ENCODE measurements at regions not wholly inside any gene's neighbourhood (a gene's known extent, or its start where the extent isn't known, plus 50 kb on each side); places are given as distances from the start of the nearest gene placed in this dataset.
"Not testable (repeated sequence)": the region's sequence is repeated elsewhere in the genome, so short reads cannot be mapped to it uniquely, and the experiment has no call there.

DNA sequence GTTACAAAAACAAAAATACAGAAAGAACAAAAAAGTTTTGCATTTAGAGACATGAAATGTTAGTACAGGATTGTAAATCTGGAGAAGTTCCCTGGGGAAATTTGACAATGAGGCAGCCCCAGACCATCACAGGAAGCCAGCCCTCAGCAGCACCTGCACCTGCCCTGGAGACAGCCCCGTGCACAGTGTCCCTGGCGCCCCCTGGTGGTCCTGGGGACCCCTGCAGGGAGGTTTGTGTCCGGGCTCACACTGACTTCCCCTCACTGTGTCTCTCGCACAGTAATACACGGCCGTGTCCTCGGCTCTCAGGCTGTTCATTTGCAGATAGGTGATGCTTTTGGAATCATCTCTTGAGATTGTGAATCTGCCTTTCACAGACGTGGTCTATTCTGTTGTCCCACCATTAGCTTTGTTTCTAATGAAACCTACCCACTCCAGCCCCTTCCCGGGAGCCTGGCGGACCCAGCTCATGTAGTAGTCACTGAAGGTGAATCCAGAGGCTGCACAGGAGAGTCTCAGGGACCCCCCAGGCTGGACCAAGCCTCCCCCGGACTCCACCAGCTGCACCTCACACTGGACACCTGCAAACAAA, 1248.6 kb downstream of the TMEM121 start:
- DNase-seq: not testable (repeated sequence)

GRCh38 chr14:106776395-106776983, 1250.1 kb downstream of the TMEM121 start:
- DNase-seq: no peak

DNA sequence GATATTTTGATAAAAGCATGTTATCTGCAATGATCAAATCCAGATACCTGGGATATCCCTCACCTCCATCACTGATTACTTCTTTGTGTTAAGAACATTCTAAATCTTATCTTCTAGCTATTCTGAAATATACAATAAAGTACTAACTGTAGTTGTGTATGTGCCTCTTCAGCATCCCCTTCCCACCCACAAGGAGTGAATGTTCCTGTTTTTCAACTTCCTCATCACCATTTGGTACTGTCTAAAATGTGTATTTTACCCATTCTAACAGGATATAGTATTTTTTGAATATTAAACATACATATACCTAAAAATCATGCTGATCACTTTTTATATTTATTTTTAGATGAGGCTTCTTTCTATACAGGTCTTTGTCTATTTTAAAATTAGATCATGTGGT, 1252.6 kb downstream of the TMEM121 start:
- DNase-seq: no peak

DNA sequence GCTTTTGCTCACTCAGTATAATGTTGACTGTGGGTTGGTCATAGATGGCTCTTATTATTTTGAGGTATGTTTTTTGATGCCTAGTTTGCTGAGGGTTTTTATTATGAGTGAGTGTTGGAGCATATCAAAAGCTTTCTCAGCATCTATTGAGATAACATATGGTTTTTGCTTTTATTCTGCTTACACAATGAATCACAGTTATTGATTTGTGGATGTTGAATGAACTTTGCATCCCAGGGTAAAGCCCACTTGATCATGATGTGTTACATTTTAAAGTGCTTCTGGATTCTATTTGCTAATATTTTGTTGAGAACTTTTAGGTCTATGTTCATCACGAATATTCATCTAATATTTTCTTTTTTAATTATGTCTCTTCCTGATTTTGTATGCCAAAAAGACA, 1260.3 kb downstream of the TMEM121 start:
- no peak for DNase-seq

GRCh38 chr14:106787626-106788025, 1261.2 kb downstream of the TMEM121 start:
- DNase-seq: no peak

DNA sequence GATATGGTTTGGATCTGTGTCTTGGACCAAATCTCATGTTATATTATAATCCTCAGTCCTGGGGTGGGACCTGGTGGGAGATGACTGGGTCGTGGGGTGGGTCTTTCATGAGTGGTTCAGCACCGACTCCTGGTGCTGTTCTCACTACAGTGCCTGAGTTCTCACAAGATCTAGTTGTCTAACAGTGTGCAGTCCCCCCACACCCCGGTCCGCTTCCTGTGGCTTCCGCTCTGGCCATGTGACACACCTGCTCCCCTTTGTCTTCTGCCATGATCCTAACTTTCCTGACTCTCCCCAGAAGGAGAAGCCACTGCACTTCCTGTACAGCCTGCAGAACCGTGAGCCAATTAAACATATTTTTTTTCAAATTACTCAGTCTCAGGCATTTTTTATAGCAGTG, 1262.2 kb downstream of the TMEM121 start:
- DNase-seq: no peak

GRCh38 chr14:106789318-106789717, 1262.9 kb downstream of the TMEM121 start:
- no peak for DNase-seq

- DNase-seq: peak; percentile 3
Measured at GRCh38 chr14:106790189-106791036, 1264.0 kb downstream of the TMEM121 start.

DNA sequence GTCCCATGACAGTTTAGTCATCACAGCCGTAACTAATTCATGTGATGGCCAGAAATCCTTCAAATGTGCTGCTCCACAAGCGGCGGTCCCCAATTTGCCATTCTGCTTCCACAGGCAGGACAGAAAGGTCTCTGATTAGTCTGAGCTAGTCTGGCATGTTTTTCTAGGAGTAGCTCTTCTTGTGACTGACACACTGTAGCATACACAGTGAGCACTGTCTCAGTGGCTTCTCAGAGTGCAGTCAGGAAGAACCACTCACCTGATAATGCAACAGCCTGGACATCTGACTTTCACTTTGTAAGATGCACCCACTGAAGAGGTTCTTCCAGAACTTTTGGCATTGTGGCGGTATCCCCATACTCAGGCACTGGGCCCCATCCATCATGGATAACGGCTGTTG, 1266.2 kb downstream of the TMEM121 start:
- no peak for DNase-seq

DNA sequence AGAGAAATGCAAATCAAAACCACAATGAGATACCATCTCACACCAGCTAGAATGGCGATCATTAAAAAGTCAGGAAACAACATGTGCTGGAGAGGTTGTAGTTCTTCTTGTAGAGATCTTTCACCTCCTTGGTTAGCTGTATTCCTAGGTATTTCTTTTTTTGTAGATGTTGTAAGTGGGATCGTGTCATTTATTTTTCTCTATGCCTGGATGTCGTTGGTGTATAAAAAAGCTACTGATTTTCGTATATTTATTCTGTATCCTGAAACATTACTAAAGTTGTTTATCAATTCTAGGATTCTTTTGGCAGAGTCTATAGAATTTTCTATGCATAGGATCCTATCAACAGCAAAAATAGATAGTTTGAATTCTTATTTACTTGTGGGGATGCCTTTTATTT, 1271.8 kb downstream of the TMEM121 start:
- not testable (repeated sequence) for DNase-seq

GRCh38 chr14:106802413-106803364, 1276.3 kb downstream of the TMEM121 start:
- no peak for DNase-seq

DNA sequence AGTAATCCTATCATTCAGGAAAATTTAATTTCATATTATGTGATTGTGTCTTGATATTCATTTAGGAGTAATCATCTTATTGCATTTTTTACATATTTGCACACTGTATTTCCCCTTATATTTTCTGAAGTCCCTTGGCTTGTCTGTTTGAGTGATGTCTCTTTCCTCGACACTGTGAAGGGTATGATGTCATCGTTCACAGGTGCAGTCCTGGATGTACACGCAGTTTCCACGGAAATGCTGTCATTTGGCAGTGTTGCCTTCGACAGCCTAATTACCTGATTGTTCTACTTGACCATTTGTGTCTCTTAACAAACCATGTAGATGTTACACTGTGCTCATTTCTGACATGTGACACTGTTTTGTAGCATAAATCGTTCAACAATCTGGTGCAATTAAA, 1277.0 kb downstream of the TMEM121 start:
- DNase-seq: no peak

DNA sequence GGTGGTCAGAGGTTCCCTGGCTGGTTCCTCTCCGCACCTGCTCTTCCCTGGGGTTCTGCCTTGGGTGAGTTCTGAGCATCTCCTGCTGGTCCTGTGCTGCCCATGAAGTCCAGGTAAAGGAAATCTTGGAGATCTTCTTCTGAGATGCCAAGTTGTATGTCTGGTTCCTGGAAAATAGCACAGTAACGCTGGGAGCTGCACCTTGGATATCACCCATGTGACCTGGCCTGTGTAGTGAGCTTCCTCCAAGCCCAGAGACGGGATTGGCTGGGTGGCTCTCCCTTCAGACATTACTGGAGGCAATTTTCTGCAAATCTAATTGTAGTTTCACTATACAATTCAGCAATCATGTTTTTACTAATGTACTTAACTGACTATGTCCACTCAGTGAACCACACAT, 1281.1 kb downstream of the TMEM121 start:
- DNase-seq: no peak

DNA sequence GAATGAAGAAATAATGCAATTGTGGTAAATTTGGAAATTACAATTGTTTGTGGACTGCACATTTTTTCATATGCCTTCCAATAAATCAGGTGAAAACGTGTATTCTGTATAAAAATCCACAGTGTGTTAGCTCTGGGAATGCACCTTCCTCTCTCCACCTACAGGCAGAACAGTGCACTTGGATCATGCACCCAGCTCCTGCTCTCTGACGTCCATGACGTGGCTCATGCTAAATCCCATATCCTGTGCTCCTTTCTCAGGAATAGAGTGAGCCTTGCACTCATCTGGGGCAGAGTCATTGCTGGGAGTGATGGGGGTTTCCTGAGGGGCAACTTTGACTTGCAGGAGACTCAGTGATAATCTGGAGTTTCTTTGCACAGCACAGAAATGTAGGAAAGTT, 1282.1 kb downstream of the TMEM121 start:
- no peak for DNase-seq

- no peak for DNase-seq
Measured at GRCh38 chr14:106808907-106809306, 1282.5 kb downstream of the TMEM121 start.

DNA sequence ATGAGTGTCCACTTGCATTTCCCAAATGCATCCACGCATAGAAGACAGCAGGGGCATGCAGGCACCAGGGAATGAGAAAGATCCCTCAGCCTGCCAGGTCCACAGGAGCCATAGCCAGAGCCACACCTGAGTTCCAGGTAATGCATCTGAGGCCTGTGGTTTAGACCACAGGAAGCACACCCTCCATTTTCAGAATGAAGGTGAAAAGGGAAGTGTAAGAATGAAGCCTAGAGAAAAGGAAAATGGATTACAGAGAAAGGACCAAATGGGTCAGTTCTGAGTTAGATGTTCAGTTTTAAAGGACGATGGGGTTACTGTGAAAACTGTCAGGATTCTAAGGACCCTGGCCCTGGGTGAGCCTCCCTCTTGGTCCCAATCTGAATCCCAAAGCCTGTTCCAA, 1283.2 kb downstream of the TMEM121 start:
- no peak for DNase-seq

GRCh38 chr14:106810168-106810567, 1283.8 kb downstream of the TMEM121 start:
- DNase-seq: not testable (repeated sequence)

DNA sequence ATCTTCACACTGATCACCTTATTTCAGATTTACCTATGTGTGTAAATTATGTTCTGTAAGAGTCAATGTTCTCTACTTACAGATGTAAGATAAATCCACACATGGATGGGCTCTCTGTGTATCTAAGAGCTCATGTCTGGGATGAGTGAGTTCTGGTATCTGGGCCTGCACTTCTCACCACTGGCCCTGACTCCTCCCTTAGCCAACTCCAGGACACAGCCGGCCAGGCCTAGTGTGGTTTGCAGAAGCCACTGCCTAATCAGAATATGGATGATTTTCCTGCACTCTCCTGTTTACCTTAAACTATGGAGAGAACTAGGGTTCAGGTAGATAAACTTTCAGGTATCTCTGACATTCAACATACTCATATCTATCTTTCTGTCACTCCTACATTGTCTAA, 1284.8 kb downstream of the TMEM121 start:
- DNase-seq: no peak

- no peak for DNase-seq
Measured at GRCh38 chr14:106812788-106813476, 1286.5 kb downstream of the TMEM121 start.

DNA sequence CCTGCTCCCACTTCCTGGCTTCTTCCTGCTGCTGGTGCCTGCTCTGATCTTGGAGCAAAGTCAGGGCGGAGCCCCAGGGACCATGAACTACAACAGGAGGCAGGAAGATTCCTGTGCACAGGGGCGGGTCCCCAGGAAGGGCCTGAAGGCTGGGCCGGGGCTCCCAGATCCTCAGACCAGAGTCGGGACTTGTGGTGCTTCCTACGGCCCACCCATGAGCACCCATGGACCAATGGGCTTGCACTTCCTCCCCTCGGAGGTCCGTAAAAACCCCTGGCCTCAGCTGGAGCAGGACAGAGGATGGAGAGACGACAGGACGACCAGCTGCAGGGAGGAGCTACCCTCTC, 1287.1 kb downstream of the TMEM121 start:
- no peak for DNase-seq

- no peak for DNase-seq
Measured at GRCh38 chr14:106820119-106820518, 1293.7 kb downstream of the TMEM121 start.

GRCh38 chr14:106821119-106821518, 1294.7 kb downstream of the TMEM121 start:
- DNase-seq: no peak

Data from GOT3 (cell line).